HUES48 (cell line): ENCODE measurements at regions not wholly inside any gene's neighbourhood (a gene's known extent, or its start where the extent isn't known, plus 50 kb on each side); places are given as distances from the start of the nearest gene placed in this dataset.
"Not testable (repeated sequence)": the region's sequence is repeated elsewhere in the genome, so short reads cannot be mapped to it uniquely, and the experiment has no call there.

Experiments
- H3K27ac ChIP-seq: one replicate; pipeline ENCODE4 v1.7.0; 2013; ENCODE audit warnings: low read depth, low read length, inconsistent platforms
- H3K27me3 ChIP-seq: 2 replicates; pipeline ENCODE4 v1.6.1; 2013; ENCODE audit warnings: mild to moderate bottlenecking, low read length; ENCODE audit not compliant: control insufficient read depth, insufficient read depth
- H3K36me3 ChIP-seq: 2 replicates; pipeline ENCODE4 v1.6.1; 2013; ENCODE audit warnings: low read length; ENCODE audit not compliant: control insufficient read depth, insufficient read depth
- H3K4me1 ChIP-seq: 2 replicates; pipeline ENCODE4 v1.6.1; 2013; ENCODE audit warnings: mild to moderate bottlenecking, low read length; ENCODE audit not compliant: control insufficient read depth, insufficient read depth
- H3K4me3 ChIP-seq: 2 replicates; pipeline ENCODE4 v1.5.1; 2013; ENCODE audit warnings: mild to moderate bottlenecking, low read depth, low read length
- H3K9ac ChIP-seq: 2 replicates; pipeline ENCODE4 v1.6.1; 2013; ENCODE audit warnings: mild to moderate bottlenecking, low read depth, low read length, moderate library complexity
- H3K9me3 ChIP-seq: 2 replicates; pipeline ENCODE4 v1.6.1; 2013; ENCODE audit warnings: low read length; ENCODE audit not compliant: control insufficient read depth, insufficient read depth

- Histone ChIP-seq H3K27me3 (no peaks in the 10 kb centered on the region), H3K4me3 (no peak overlapping the region), H3K4me1 (peaks cover 13% of the 10 kb centered on the region), H3K9ac (no peak overlapping the region), H3K9me3 (no peaks in the 10 kb centered on the region), H3K36me3 (no peaks in the 10 kb centered on the region), H3K27ac (no peak overlapping the region)
These were observed 519.2 kb downstream of the KIF4B start for GRCh38 chr5:155532621-155533311.

- no peak overlapping the region for H3K4me3 ChIP-seq
- H3K36me3 ChIP-seq, result no peaks in the 10 kb centered on the region
- H3K9ac ChIP-seq, result no peak overlapping the region
- H3K27ac ChIP-seq, result peak overlapping the region; percentile 58
- H3K27me3 ChIP-seq, result no peaks in the 10 kb centered on the region
- H3K9me3 ChIP-seq, result no peaks in the 10 kb centered on the region
- peaks cover 19% of the 10 kb centered on the region for H3K4me1 ChIP-seq
These were observed 526.5 kb downstream of the KIF4B start for GRCh38 chr5:155540000-155540595.

- Histone ChIP-seq H3K27me3 (no peaks in the 10 kb centered on the region), H3K4me3 (no peak overlapping the region), H3K27ac (no peak overlapping the region), H3K36me3 (no peaks in the 10 kb centered on the region), H3K4me1 (0 out of 2 replicates have a peak, but pooled peaks cover 3% of the 10 kb centered on the region), H3K9me3 (no peaks in the 10 kb centered on the region), H3K9ac (no peak overlapping the region)
These were observed 532.5 kb downstream of the KIF4B start for GRCh38 chr5:155546075-155546474.

DNA sequence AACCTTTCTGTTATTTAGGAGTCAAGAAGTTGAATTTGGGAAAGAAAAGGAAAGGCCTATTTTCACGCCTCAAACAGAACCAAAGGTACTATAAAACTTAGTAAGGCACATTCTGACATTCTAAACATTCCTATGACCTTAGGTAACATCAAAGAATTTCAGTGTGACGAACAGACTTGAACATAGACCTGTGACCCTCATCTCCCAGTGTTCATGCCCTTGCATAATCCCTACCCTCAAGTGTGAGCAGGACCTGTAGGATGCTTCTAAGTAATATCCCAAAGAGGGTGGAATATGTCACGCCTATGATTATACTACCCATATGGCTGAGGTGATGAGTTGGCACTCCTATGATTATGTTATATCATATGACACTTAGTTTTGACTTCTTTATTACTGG is 540.9 kb downstream of the KIF4B start:
- H3K9me3 ChIP-seq, result no peaks in the 10 kb centered on the region
- H3K4me3 ChIP-seq, result no peak overlapping the region
- no peaks in the 10 kb centered on the region for H3K27me3 ChIP-seq
- no peaks in the 10 kb centered on the region for H3K4me1 ChIP-seq
- H3K36me3 ChIP-seq, result no peaks in the 10 kb centered on the region
- H3K27ac ChIP-seq, result no peak overlapping the region
- no peak overlapping the region for H3K9ac ChIP-seq

DNA sequence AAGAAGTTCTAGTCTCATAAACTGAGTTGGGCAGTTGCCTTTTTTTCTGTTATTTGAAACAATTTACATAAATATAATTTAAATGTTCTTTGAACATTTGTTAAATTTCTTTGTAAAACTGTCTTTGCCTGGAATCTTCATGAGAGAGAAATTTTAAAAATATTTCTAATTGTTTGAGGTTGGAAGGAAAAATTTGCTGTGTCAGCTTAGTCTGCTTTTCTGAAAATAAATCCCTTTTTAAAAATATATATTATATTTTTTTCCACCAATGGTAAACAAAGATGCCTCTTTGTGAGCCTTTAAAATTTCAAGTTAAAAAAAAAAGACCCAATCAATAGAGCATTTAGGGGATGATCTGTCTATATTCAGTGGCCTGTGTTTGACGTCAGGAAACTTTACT is 542.7 kb downstream of the KIF4B start:
- H3K9me3 ChIP-seq, result no peaks in the 10 kb centered on the region
- H3K9ac ChIP-seq, result no peak overlapping the region
- no peak overlapping the region for H3K4me3 ChIP-seq
- no peak overlapping the region for H3K27ac ChIP-seq
- H3K27me3 ChIP-seq, result no peaks in the 10 kb centered on the region
- no peaks in the 10 kb centered on the region for H3K36me3 ChIP-seq
- H3K4me1 ChIP-seq, result no peaks in the 10 kb centered on the region

- no peak overlapping the region for H3K27ac ChIP-seq
- H3K4me3 ChIP-seq, result no peak overlapping the region
- H3K27me3 ChIP-seq, result no peaks in the 10 kb centered on the region
- H3K36me3 ChIP-seq, result no peaks in the 10 kb centered on the region
- no peaks in the 10 kb centered on the region for H3K4me1 ChIP-seq
- H3K9me3 ChIP-seq, result no peaks in the 10 kb centered on the region
- H3K9ac ChIP-seq, result no peak overlapping the region
These were observed 543.1 kb downstream of the KIF4B start for GRCh38 chr5:155556700-155557099.

DNA sequence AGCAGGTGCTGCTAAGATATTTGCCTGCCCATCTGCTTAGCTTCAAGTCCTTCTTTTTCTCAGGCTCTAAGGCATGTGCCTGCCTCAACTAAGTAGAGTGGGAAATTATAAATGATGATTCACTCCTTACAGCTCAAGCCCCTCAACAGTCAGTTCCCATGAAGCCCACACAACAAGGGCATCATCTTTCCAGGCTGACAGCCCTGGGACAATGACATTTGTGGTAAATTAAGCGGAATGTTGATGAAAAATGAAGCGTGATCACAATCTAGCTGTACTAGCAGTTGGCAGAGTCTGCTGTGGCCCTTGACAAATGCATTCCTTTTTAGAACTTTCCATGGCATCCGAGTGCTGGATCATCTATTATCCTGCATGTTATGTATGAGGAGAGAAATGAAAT is 548.6 kb downstream of the KIF4B start:
- Histone ChIP-seq H3K9me3 (no peaks in the 10 kb centered on the region), H3K9ac (no peak overlapping the region), H3K36me3 (no peaks in the 10 kb centered on the region), H3K4me1 (no peaks in the 10 kb centered on the region), H3K4me3 (no peak overlapping the region), H3K27me3 (no peaks in the 10 kb centered on the region), H3K27ac (no peak overlapping the region)

- Histone ChIP-seq H3K27me3 (no peaks in the 10 kb centered on the region), H3K36me3 (no peaks in the 10 kb centered on the region), H3K9me3 (no peaks in the 10 kb centered on the region; the same call in 1 of the 2 replicates), H3K4me3 (no peak overlapping the region), H3K4me1 (no peaks in the 10 kb centered on the region), H3K9ac (no peak overlapping the region), H3K27ac (no peak overlapping the region)
These were observed 551.0 kb downstream of the KIF4B start for GRCh38 chr5:155564541-155564940.

DNA sequence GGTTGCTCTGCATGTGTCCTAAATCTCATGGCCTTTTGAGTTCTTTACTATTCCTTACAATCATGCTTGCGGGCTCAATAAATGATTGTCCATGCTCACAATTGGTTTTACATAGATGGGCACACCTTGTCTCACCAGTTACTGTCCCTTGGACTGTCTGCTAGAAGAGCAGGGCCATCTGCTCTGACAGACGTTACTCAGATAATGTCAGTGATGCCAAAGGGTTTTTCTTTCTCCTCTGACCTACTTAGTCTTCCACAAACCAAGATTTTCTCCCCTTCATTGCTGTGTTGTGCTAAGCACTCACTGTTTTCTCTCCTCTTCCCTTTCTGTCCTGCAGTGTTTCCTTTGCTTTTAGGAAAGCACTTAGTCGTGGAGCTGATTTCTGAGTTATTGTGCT is 562.3 kb downstream of the KIF4B start:
- H3K9me3 ChIP-seq, result no peaks in the 10 kb centered on the region

GRCh38 chr5:155586808-155587207 is 573.3 kb downstream of the KIF4B start:
- not testable (repeated sequence) for H3K4me1 ChIP-seq, H3K9ac ChIP-seq, H3K4me3 ChIP-seq, H3K9me3 ChIP-seq, H3K36me3 ChIP-seq, H3K27ac ChIP-seq, H3K27me3 ChIP-seq

More for the DNA sequence above, 562.3 kb downstream of the KIF4B start:
- Histone ChIP-seq H3K27ac (no peak overlapping the region), H3K4me1 (no peaks in the 10 kb centered on the region), H3K9ac (no peak overlapping the region), H3K36me3 (no peaks in the 10 kb centered on the region), H3K4me3 (no peak overlapping the region), H3K27me3 (no peaks in the 10 kb centered on the region)

- Histone ChIP-seq H3K9me3 (no peaks in the 10 kb centered on the region), H3K27ac (no peak overlapping the region), H3K27me3 (no peaks in the 10 kb centered on the region), H3K9ac (no peak overlapping the region), H3K4me1 (no peaks in the 10 kb centered on the region), H3K36me3 (no peaks in the 10 kb centered on the region), H3K4me3 (no peak overlapping the region)
These were observed 573.9 kb downstream of the KIF4B start for GRCh38 chr5:155587458-155587857.
